ENCODE measurements at regions not wholly inside any gene's neighbourhood (a gene's known extent, or its start where the extent isn't known, plus 50 kb on each side); places are given as distances from the start of the nearest gene placed in this dataset.

DNA sequence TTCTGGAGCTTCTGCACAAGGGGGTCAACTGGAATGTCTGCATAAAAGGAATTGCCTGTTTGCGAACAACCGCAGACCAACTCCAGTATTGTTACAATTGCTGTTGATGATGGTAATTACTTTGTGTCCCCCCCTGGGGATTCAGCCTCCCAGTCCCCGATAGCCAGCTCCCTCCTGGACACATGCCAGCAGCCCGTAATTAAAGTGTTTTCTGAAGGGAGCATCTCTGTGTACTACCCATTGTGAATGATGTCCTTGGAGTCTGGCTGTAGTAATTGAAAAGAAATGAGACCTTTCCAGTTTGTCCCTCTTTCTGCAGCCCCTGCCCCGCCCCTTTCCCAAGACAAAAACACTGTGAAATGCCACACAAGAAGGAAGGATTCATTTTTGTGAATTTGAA is 377.1 kb upstream of the LCORL start:
- no peak overlapping the region for H3K4me3 ChIP-seq (replicated peaks; ENCODE audit: insufficient read depth, low read length)
- no peaks in the 10 kb centered on the region for H3K27me3 ChIP-seq (ENCODE audit: insufficient read depth, poor library complexity, severe bottlenecking)
- DNase-seq (ENCODE audit: low read depth in 1 of 2, low spot score in 1 of 2), result no peak
- TF ChIP-seq SPI1 (IDR thresholded peaks at IDR 0.05; ENCODE audit: borderline replicate concordance, low read depth) (no peak), GABPA (IDR thresholded peaks at IDR 0.05; ENCODE audit: low read depth) (no peak), POLR2AphosphoS5 (IDR thresholded peaks at IDR 0.05; ENCODE audit: low read depth) (no peak), CTCF (IDR thresholded peaks at IDR 0.05; ENCODE audit: insufficient read depth, low read length) (no peak)
- TF ChIP-seq, protein P1, sequence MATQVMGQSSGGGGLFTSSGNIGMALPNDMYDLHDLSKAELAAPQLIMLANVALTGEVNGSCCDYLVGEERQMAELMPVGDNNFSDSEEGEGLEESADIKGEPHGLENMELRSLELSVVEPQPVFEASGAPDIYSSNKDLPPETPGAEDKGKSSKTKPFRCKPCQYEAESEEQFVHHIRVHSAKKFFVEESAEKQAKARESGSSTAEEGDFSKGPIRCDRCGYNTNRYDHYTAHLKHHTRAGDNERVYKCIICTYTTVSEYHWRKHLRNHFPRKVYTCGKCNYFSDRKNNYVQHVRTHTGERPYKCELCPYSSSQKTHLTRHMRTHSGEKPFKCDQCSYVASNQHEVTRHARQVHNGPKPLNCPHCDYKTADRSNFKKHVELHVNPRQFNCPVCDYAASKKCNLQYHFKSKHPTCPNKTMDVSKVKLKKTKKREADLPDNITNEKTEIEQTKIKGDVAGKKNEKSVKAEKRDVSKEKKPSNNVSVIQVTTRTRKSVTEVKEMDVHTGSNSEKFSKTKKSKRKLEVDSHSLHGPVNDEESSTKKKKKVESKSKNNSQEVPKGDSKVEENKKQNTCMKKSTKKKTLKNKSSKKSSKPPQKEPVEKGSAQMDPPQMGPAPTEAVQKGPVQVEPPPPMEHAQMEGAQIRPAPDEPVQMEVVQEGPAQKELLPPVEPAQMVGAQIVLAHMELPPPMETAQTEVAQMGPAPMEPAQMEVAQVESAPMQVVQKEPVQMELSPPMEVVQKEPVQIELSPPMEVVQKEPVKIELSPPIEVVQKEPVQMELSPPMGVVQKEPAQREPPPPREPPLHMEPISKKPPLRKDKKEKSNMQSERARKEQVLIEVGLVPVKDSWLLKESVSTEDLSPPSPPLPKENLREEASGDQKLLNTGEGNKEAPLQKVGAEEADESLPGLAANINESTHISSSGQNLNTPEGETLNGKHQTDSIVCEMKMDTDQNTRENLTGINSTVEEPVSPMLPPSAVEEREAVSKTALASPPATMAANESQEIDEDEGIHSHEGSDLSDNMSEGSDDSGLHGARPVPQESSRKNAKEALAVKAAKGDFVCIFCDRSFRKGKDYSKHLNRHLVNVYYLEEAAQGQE (IDR thresholded peaks at IDR 0.05; ENCODE audit: insufficient replicate concordance, low read depth), result no peak
- no peak overlapping the region for H3K27ac ChIP-seq (replicated peaks)

- TF ChIP-seq GABPA (IDR thresholded peaks at IDR 0.05; ENCODE audit: low read depth), result no peak
- no peak for TF ChIP-seq POLR2AphosphoS5 (IDR thresholded peaks at IDR 0.05; ENCODE audit: low read depth)
- no peak for TF ChIP-seq CTCF (IDR thresholded peaks at IDR 0.05; ENCODE audit: insufficient read depth, low read length)
- TF ChIP-seq, protein P1 (IDR thresholded peaks at IDR 0.05; ENCODE audit: insufficient replicate concordance, low read depth), result no peak
- TF ChIP-seq SPI1 (IDR thresholded peaks at IDR 0.05; ENCODE audit: borderline replicate concordance, low read depth), result no peak
- no peak for DNase-seq (ENCODE audit: low read depth in 1 of 2, low spot score in 1 of 2)
These were observed 376.3 kb upstream of the LCORL start for GRCh38 chr4:18397681-18398390.

GRCh38 chr4:18394656-18395055 is 373.1 kb upstream of the LCORL start:
- H3K4me3 ChIP-seq (replicated peaks; ENCODE audit: insufficient read depth, low read length), result no peak overlapping the region
- TF ChIP-seq GABPA (IDR thresholded peaks at IDR 0.05; ENCODE audit: low read depth) (no peak), POLR2AphosphoS5 (IDR thresholded peaks at IDR 0.05; ENCODE audit: low read depth) (no peak), CTCF (IDR thresholded peaks at IDR 0.05; ENCODE audit: insufficient read depth, low read length) (no peak)
- DNase-seq (ENCODE audit: low read depth in 1 of 2, low spot score in 1 of 2), result no peak
- no peak overlapping the region for H3K27ac ChIP-seq (replicated peaks)
- H3K27me3 ChIP-seq (ENCODE audit: insufficient read depth, poor library complexity, severe bottlenecking), result no peaks in the 10 kb centered on the region

More at GRCh38 chr4:18397681-18398390, 376.3 kb upstream of the LCORL start:
- Histone ChIP-seq H3K4me3 (replicated peaks; ENCODE audit: insufficient read depth, low read length) (no peak overlapping the region), H3K27me3 (ENCODE audit: insufficient read depth, poor library complexity, severe bottlenecking) (no peaks in the 10 kb centered on the region), H3K27ac (replicated peaks) (no peak overlapping the region)

- DNase-seq (ENCODE audit: low read depth in 1 of 2, low spot score in 1 of 2), result no peak
- Histone ChIP-seq H3K27ac (replicated peaks) (no peak overlapping the region), H3K27me3 (ENCODE audit: insufficient read depth, poor library complexity, severe bottlenecking) (no peaks in the 10 kb centered on the region), H3K4me3 (replicated peaks; ENCODE audit: insufficient read depth, low read length) (no peak overlapping the region)
- TF ChIP-seq CTCF (IDR thresholded peaks at IDR 0.05; ENCODE audit: insufficient read depth, low read length), result no peak
- no peak for TF ChIP-seq GABPA (IDR thresholded peaks at IDR 0.05; ENCODE audit: low read depth)
- TF ChIP-seq, protein P1 (IDR thresholded peaks at IDR 0.05; ENCODE audit: insufficient replicate concordance, low read depth), result no peak
- no peak for TF ChIP-seq POLR2AphosphoS5 (IDR thresholded peaks at IDR 0.05; ENCODE audit: low read depth)
- TF ChIP-seq SPI1 (IDR thresholded peaks at IDR 0.05; ENCODE audit: borderline replicate concordance, low read depth), result no peak
These were observed 369.8 kb upstream of the LCORL start for GRCh38 chr4:18391354-18391728.

All from HL-60 (cell line).